GM12891 (cell line): ENCODE measurements at regions not wholly inside any gene's neighbourhood (a gene's known extent, or its start where the extent isn't known, plus 50 kb on each side); places are given as distances from the start of the nearest gene placed in this dataset.

Source experiments
- POLR2A ChIP-seq: IDR thresholded peaks from 2 replicates; pipeline ENCODE4 v1.6.1; 2011; ENCODE audit warnings: low read depth, low read length, control low read depth
- POLR2AphosphoS5 ChIP-seq: IDR thresholded peaks from 2 replicates; pipeline ENCODE4 v1.6.1; 2011; ENCODE audit warnings: low read depth, low read length, control low read depth
- SPI1 ChIP-seq: IDR thresholded peaks from 2 replicates; pipeline ENCODE4 v1.6.1; 2011; ENCODE audit warnings: low read depth, low read length, control low read depth

DNA sequence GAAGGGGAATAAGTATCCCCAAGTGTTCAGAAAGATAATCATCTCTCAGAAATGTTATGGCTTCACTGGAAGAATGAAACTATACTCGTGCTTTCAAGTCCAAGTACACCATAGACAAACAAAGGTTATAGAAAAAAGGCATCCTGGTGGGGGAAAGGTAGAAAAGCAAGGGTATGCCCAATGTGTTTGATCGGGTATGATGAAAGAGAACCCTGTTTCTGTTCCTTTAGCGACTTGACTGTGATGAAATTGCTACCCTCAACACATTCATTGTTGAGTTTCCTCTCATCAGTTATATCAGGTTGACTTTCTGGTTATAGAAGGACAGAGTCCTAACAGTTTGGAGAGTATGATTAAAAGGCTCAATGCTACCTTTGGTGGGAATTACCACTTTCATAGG is 464.3 kb downstream of the GRXCR1 start:
- no peak for TF ChIP-seq POLR2A
- TF ChIP-seq POLR2AphosphoS5, result no peak
- TF ChIP-seq SPI1, result no peak
